ENCODE measurements at regions not wholly inside any gene's neighbourhood (a gene's known extent, or its start where the extent isn't known, plus 50 kb on each side); places are given as distances from the start of the nearest gene placed in this dataset.
A peak's percentile ranks its signal among the peaks of the same experiment; 100 is the strongest.
"Not testable (repeated sequence)": the region's sequence is repeated elsewhere in the genome, so short reads cannot be mapped to it uniquely, and the experiment has no call there.

GRCh38 chr5:40431734-40432133 is 248.0 kb upstream of the PTGER4 start:
- H3K4me1 Mint-ChIP-seq: peaks cover 38 to 64% (median 54%) of the 10 kb centered on the region in 4 donors
- peak overlapping the region in 3 of 7 donors; percentile 10 to 90 (median 23) for H3K27ac Mint-ChIP-seq
- DNase-seq: no peak

GRCh38 chr5:40430101-40430710 is 249.5 kb upstream of the PTGER4 start:
- peaks cover 26% of the 10 kb centered on the region for H3K4me1 ChIP-seq (ENCODE audit: insufficient read depth, low read length)
- intact Hi-C loops (cut with micrococcal nuclease): no loop called here
- H3K4me3 Mint-ChIP-seq: peak overlapping the region in 5 of 8 donors; percentile 30 to 74 (median 55)
- H3K36me3 Mint-ChIP-seq: peaks cover 0 to 2% of the 10 kb centered on the region in 2 donors
- no peaks in the 10 kb centered on the region for H3K36me3 ChIP-seq (ENCODE audit: insufficient read depth, low read length)
- no peak overlapping the region for H3K4me3 ChIP-seq (ENCODE audit: low read length in 2 of 2)
- H3K27me3 ChIP-seq (ENCODE audit: insufficient read depth, low read length): no peaks in the 10 kb centered on the region
- peak overlapping the region; percentile 28 for H3K27ac ChIP-seq (ENCODE audit: low read depth, low read length)
- peak overlapping the region; percentile 74 to 95 (median 89) for H3K27ac Mint-ChIP-seq
- no peaks in the 10 kb centered on the region for H3K9me3 ChIP-seq (ENCODE audit: control insufficient read depth in 1 of 2, low read length in 2 of 2)
- ChIA-PET POLR2A (ENCODE audit: partially characterized antibody) (interaction anchor here (0.8 to 4.0 kb wide), 9 partner anchors 8 to 256 kb away, joined by 3 to 43 read pairs (median 4); partner anchors contain the start of gene PTGER4), CTCF (ENCODE audit: partially characterized antibody) (interaction anchor here (0.9 to 1.7 kb wide), 9 partner anchors 10 to 481 kb away, joined by 3 to 7 read pairs (median 3); no protein-coding TSS in a partner anchor)
- H3K4me1 Mint-ChIP-seq: peaks cover 30 to 53% (median 41%) of the 10 kb centered on the region in 4 donors
- no peak for DNase-seq
- peaks cover 0 to 2% (median 0%) of the 10 kb centered on the region in 8 donors for H3K9me3 Mint-ChIP-seq
- H3K27me3 Mint-ChIP-seq: no peaks in the 10 kb centered on the region

More at GRCh38 chr5:40431734-40432133, 248.0 kb upstream of the PTGER4 start:
- Histone ChIP-seq H3K9me3 (ENCODE audit: control insufficient read depth in 1 of 2, low read length in 2 of 2) (no peaks in the 10 kb centered on the region), H3K36me3 (ENCODE audit: insufficient read depth, low read length) (no peaks in the 10 kb centered on the region), H3K27me3 (ENCODE audit: insufficient read depth, low read length) (no peaks in the 10 kb centered on the region), H3K4me1 (ENCODE audit: insufficient read depth, low read length) (peaks cover 40% of the 10 kb centered on the region), H3K27ac (ENCODE audit: low read depth, low read length) (no peak overlapping the region), H3K4me3 (ENCODE audit: low read length in 2 of 2) (no peak overlapping the region)
- intact Hi-C loops (cut with micrococcal nuclease): no loop called here
- ChIA-PET CTCF (ENCODE audit: partially characterized antibody) (interaction anchor here (1.0 to 1.7 kb wide), 4 partner anchors 8 to 42 kb away, joined by 4 to 7 read pairs (median 6); no protein-coding TSS in a partner anchor), POLR2A (ENCODE audit: partially characterized antibody) (interaction anchor here (0.9 to 1.5 kb wide), 3 partner anchors 21 to 254 kb away, joined by 3 to 5 read pairs (median 4); partner anchors contain the start of gene PTGER4)
- peaks cover 0 to 2% of the 10 kb centered on the region in 2 donors for H3K36me3 Mint-ChIP-seq
- H3K4me3 Mint-ChIP-seq: no peak overlapping the region
- H3K9me3 Mint-ChIP-seq: peaks cover 0 to 5% (median 0%) of the 10 kb centered on the region in 8 donors
- H3K27me3 Mint-ChIP-seq: no peaks in the 10 kb centered on the region

GRCh38 chr5:40429258-40430100 is 250.2 kb upstream of the PTGER4 start:
- Mint-ChIP-seq H3K9me3 (peaks cover 0 to 2% (median 0%) of the 10 kb centered on the region in 8 donors), H3K4me1 (peaks cover 28 to 46% (median 35%) of the 10 kb centered on the region in 4 donors), H3K27ac (peak overlapping the region; percentile 74 to 95 (median 89)), H3K36me3 (peaks cover 0 to 2% of the 10 kb centered on the region in 2 donors), H3K4me3 (peak overlapping the region in 6 of 8 donors; percentile 27 to 74 (median 48)), H3K27me3 (no peaks in the 10 kb centered on the region)
- ChIA-PET POLR2A (ENCODE audit: partially characterized antibody) (interaction anchor here (0.7 to 4.0 kb wide), 6 partner anchors 8 to 43 kb away, joined by 3 to 43 read pairs (median 3); no protein-coding TSS in a partner anchor), CTCF (ENCODE audit: partially characterized antibody) (interaction anchor here (1.3 kb wide), 1 partner anchor 42 kb away, joined by 3 read pairs; no protein-coding TSS in a partner anchor)
- H3K27ac ChIP-seq (ENCODE audit: low read depth, low read length): peak overlapping the region; percentile 28
- H3K4me3 ChIP-seq (ENCODE audit: low read length in 2 of 2): no peak overlapping the region
- peak in 1 of 5 donors; percentile 28 for DNase-seq
- no peaks in the 10 kb centered on the region for H3K27me3 ChIP-seq (ENCODE audit: insufficient read depth, low read length)
- peaks cover 26% of the 10 kb centered on the region for H3K4me1 ChIP-seq (ENCODE audit: insufficient read depth, low read length)
- no peaks in the 10 kb centered on the region for H3K36me3 ChIP-seq (ENCODE audit: insufficient read depth, low read length)
- no peaks in the 10 kb centered on the region for H3K9me3 ChIP-seq (ENCODE audit: control insufficient read depth in 1 of 2, low read length in 2 of 2)
- intact Hi-C loops (cut with micrococcal nuclease): no loop called here

GRCh38 chr5:40428815-40429214 is 250.9 kb upstream of the PTGER4 start:
- H3K4me3 Mint-ChIP-seq: peak overlapping the region in 4 of 8 donors; percentile 18 to 74 (median 38)

GRCh38 chr5:40428126-40428525 is 251.6 kb upstream of the PTGER4 start:
- ChIA-PET CTCF (ENCODE audit: partially characterized antibody) (interaction anchor here (0.8 to 1.6 kb wide), 2 partner anchors 11 to 17 kb away, joined by 3 to 6 read pairs; no protein-coding TSS in a partner anchor), POLR2A (ENCODE audit: partially characterized antibody) (interaction anchor here (1.2 to 4.0 kb wide), 2 partner anchors 8 to 16 kb away, joined by 5 to 43 read pairs; no protein-coding TSS in a partner anchor)
- intact Hi-C loops (cut with micrococcal nuclease): no loop called here

More at GRCh38 chr5:40428815-40429214, 250.9 kb upstream of the PTGER4 start:
- peaks cover 0 to 2% (median 0%) of the 10 kb centered on the region in 8 donors for H3K9me3 Mint-ChIP-seq
- Histone ChIP-seq H3K4me3 (ENCODE audit: low read length in 2 of 2) (no peak overlapping the region), H3K27ac (ENCODE audit: low read depth, low read length) (peak overlapping the region; percentile 28), H3K27me3 (ENCODE audit: insufficient read depth, low read length) (no peaks in the 10 kb centered on the region), H3K36me3 (ENCODE audit: insufficient read depth, low read length) (no peaks in the 10 kb centered on the region), H3K9me3 (ENCODE audit: control insufficient read depth in 1 of 2, low read length in 2 of 2) (no peaks in the 10 kb centered on the region), H3K4me1 (ENCODE audit: insufficient read depth, low read length) (peaks cover 26% of the 10 kb centered on the region)
- intact Hi-C loops (cut with micrococcal nuclease): no loop called here
- no peak for DNase-seq
- peaks cover 0 to 2% of the 10 kb centered on the region in 2 donors for H3K36me3 Mint-ChIP-seq
- peaks cover 26 to 42% (median 32%) of the 10 kb centered on the region in 4 donors for H3K4me1 Mint-ChIP-seq
- H3K27me3 Mint-ChIP-seq: no peaks in the 10 kb centered on the region
- peak overlapping the region; percentile 74 to 95 (median 88) for H3K27ac Mint-ChIP-seq
- CTCF ChIA-PET (ENCODE audit: partially characterized antibody): interaction anchor here (0.8 kb wide), 1 partner anchor 18 kb away, joined by 3 read pairs; no protein-coding TSS in a partner anchor
- POLR2A ChIA-PET (ENCODE audit: partially characterized antibody): interaction anchor here (1.2 to 4.0 kb wide), 3 partner anchors 8 to 38 kb away, joined by 3 to 43 read pairs (median 5); no protein-coding TSS in a partner anchor

GRCh38 chr5:40417046-40417810 is 262.5 kb upstream of the PTGER4 start:
- H3K4me3 Mint-ChIP-seq; DNase-seq; H3K36me3 Mint-ChIP-seq; H3K27me3 Mint-ChIP-seq; H3K27me3 ChIP-seq (ENCODE audit: insufficient read depth, low read length); H3K9me3 ChIP-seq (ENCODE audit: control insufficient read depth in 1 of 2, low read length in 2 of 2); H3K4me1 Mint-ChIP-seq; H3K4me1 ChIP-seq (ENCODE audit: insufficient read depth, low read length); H3K36me3 ChIP-seq (ENCODE audit: insufficient read depth, low read length); CTCF ChIA-PET (ENCODE audit: partially characterized antibody); intact Hi-C loops (cut with micrococcal nuclease); H3K27ac ChIP-seq (ENCODE audit: low read depth, low read length); H3K4me3 ChIP-seq (ENCODE audit: low read length in 2 of 2): not testable (repeated sequence)
- Mint-ChIP-seq H3K27ac (peak overlapping the region in 1 of 7 donors; percentile 78), H3K9me3 (peaks cover 0 to 17% (median 6%) of the 10 kb centered on the region in 8 donors)
- POLR2A ChIA-PET (ENCODE audit: partially characterized antibody): interaction anchor here (1.5 kb wide), 1 partner anchor 7 kb away, joined by 4 read pairs; no protein-coding TSS in a partner anchor

More at GRCh38 chr5:40428126-40428525, 251.6 kb upstream of the PTGER4 start:
- Mint-ChIP-seq H3K4me1 (peaks cover 28 to 39% (median 30%) of the 10 kb centered on the region in 4 donors), H3K4me3 (peak overlapping the region in 1 of 8 donors; percentile 41), H3K9me3 (peaks cover 0 to 4% (median 0%) of the 10 kb centered on the region in 8 donors), H3K27ac (peak overlapping the region in 6 of 7 donors; percentile 16 to 90 (median 79)), H3K36me3 (peaks cover 0 to 2% of the 10 kb centered on the region in 2 donors), H3K27me3 (no peaks in the 10 kb centered on the region)
- Histone ChIP-seq H3K4me3 (ENCODE audit: low read length in 2 of 2) (no peak overlapping the region), H3K4me1 (ENCODE audit: insufficient read depth, low read length) (peaks cover 26% of the 10 kb centered on the region), H3K36me3 (ENCODE audit: insufficient read depth, low read length) (no peaks in the 10 kb centered on the region), H3K27me3 (ENCODE audit: insufficient read depth, low read length) (no peaks in the 10 kb centered on the region), H3K9me3 (ENCODE audit: control insufficient read depth in 1 of 2, low read length in 2 of 2) (no peaks in the 10 kb centered on the region), H3K27ac (ENCODE audit: low read depth, low read length) (no peak overlapping the region)
- peak in 1 of 5 donors; percentile 61 for DNase-seq
